NCI-H1436 treated with DMSO at 0.1 percent for 48 hours (cell line): ENCODE measurements at regions not wholly inside any gene's neighbourhood (a gene's known extent, or its start where the extent isn't known, plus 50 kb on each side); places are given as distances from the start of the nearest gene placed in this dataset.

Experiments
- DNase-seq: peaks from one replicate; lab custom pipeline; 2025; lab: John Stamatoyannopoulos, UW

- DNase-seq, result no peak
These were observed 229.4 kb downstream of the PTPRU start for GRCh38 chr1:29465755-29466154.

DNA sequence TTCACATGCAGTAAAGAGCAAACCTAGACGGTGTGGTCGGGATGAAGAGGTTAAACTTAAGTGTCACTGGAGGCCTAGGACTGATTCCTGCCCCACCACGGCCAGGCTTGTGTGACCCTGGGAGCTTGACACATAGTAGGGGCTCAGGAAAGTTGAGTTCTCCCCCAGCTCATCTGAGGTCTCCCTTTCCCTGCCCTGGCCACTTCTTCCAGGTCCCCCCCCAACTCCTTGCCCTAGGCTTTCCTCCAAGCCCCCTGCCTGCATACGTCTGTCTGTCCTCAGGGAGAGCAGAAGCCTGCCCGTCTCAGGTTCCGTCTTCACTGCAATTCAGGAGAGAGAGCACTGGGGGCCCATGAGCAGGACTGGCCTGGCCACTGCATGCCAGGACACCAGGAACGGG, 225.8 kb downstream of the PTPRU start:
- DNase-seq, result no peak

GRCh38 chr1:29461115-29461739, 224.9 kb downstream of the PTPRU start:
- DNase-seq, result no peak

GRCh38 chr1:29460694-29461093, 224.4 kb downstream of the PTPRU start:
- no peak for DNase-seq

DNA sequence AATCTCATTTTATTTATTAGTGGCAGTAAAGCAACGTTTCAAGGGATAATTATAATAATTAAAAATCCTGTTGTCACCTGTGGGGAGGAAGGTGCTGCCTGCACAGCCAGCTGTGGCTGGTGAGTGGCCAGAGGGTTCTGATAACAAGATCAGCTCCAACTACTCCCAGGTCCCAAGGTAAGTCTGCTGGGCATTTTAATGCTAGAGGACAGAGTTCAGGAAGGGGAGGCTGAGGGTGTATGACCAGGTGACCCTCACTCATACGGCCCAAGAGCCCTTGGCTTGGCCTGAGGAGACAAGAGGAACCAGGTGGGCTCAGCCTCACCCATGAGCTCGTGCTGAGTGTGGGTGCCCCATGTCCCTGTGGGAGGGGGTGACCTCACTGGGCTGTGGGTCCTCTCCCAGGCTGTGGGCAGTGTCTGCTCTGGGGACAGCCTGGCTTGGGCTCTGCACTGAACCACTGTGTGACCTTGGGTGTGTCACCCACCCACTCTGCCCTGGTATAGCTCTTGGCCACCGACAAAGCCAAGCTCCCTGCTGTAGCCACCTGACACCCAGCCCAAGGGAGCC, 223.8 kb downstream of the PTPRU start:
- DNase-seq, result no peak

DNA sequence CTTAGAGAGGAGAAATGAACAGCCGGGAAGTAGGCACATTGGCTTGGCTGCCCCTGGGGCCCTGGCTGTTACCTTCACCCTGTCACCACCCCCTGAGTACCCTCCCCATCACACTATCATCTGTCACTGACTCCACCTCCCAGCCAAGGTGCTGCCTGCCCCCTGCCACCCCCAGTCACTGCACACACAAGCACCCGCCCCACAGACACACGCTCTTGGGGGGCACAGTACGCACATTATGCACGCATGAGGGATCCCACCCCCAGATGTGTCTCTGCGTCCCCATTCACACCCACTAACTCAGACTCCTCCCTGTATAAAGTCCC, 223.3 kb downstream of the PTPRU start:
- DNase-seq, result no peak

DNA sequence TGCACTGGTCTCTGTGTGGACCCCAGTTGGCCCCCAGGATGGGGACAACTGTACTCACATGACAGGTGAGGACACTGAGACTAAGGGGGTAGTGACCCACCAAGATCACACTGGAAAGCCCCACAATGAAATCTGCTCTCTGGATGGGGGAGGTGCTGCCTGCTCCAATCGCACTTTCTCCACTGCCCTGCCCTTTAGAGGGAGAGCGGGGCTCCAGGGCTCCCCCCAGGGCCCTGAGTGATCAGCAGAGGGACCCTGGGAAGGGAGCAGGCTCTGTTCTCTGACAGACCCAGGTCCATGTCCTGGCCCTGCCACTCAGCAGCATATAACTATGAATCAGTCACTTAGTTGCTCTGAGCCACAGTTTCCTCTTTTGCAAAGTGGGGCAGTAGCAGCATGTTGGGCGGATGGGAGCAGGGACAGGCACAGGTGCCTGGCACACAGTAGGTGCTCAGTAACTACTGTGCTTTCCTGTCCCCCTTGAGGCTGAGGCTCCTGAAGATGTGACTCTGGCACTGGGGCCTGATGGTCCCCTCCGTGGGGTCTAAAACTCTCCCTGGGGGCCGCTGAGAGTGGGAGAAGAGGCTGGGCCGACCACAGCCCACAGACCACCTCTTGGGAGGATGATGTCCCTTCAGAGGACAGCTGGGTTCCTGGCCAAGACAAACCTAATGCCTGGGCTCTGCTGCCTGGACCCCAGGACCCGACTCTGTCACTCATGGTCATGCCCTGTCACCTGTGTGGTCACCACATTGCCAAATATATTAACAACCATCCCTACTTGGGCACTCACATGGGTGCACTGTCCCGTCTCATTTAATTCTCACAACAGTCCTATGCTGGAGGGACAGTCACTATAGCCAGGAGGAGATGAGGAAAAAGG, 222.7 kb downstream of the PTPRU start:
- DNase-seq, result no peak

- DNase-seq, result no peak
These were observed 221.4 kb downstream of the PTPRU start for GRCh38 chr1:29457496-29458368.

DNA sequence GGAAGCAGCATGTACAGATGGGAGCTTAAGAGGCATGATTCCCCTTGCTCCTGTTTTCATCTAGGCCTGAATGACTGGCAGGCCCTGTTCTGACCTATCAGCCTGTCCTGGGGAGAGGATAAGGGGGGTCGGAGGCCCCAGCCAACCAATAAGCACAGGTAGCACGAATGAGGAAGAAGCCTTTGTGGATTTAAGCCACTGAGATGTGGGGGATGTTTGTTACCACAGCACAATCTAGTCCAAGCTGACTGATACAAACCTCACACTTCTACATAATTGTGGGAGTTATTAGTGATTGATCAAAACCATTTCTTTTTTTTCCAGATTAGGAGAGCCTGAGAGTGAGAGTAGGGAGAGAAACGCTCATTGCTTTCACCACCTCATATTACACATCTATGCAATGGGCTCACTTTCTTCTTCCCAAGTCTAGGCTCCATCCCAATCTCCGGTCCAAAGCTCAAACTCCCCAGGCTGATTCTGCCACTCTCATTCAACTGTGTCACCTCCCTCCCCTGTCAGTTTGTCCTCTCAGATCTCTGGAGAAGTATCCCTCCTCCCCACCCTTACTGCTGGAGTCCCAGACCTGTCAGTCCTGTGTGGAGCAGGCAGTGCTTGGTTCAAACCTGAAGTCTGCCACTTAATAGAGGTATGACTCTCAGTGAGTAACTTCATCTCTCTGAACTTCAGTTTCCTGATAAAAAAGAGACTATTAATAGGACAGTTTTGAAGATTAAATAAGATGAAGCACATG, 220.5 kb downstream of the PTPRU start:
- no peak for DNase-seq

DNA sequence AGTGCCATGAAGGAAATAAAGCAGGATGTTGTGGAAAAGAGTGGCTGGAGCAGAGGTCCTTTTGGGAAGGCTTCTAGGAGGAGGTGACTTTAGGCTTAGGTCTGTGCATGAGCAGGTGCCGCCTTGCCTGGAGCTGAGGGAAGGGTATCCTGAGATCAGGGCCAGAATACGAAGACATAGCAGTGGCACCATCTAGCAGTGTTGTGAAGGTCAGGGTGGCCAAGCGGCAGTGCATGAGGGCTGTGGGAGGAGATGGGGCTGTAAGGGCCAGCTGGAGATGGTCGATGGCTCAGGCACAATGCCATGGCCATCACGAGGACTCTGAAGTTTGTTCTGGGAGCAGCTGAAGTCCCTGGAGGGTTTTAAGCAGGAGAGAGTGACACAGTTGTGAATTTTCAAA, 219.5 kb downstream of the PTPRU start:
- DNase-seq, result no peak

DNA sequence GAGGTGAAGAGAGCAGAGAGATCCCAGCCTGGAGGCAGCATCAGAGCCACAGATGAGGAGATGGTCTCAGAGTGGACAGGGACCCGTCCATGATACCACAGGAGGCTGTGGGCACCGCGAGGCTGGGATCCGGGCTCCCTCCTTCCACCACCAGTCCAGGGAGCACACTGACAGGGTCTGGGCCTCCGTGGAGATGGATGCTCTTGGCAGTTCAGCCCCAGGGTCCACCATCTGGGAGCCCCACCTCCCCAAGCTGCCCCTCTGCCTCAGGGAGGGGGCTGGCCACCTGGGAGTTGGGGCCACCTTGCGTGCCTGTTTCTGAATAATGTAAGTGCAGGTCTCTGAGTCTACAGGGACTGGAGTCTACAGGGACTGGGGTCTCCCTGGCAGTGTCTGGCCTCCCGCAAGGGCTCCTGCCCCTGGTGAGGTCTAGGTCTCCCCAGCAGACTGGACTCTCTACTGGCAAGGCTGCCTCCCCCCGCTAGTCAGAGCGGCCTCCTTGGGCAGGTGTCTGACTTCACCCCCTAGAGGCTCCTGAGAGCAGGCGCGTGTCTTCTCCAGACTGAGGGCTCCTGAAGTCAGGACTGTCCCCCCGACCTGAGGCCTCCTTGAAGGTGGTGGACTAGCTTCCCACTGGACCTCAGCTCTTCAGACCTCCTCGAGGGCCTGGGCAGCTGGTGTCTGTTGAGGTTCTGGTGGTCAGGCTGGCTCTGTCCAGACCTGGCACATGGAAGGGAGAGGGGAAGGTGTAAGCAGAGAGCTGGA, 218.5 kb downstream of the PTPRU start:
- no peak for DNase-seq

GRCh38 chr1:29453502-29454240, 217.3 kb downstream of the PTPRU start:
- DNase-seq, result peak; percentile 83

DNA sequence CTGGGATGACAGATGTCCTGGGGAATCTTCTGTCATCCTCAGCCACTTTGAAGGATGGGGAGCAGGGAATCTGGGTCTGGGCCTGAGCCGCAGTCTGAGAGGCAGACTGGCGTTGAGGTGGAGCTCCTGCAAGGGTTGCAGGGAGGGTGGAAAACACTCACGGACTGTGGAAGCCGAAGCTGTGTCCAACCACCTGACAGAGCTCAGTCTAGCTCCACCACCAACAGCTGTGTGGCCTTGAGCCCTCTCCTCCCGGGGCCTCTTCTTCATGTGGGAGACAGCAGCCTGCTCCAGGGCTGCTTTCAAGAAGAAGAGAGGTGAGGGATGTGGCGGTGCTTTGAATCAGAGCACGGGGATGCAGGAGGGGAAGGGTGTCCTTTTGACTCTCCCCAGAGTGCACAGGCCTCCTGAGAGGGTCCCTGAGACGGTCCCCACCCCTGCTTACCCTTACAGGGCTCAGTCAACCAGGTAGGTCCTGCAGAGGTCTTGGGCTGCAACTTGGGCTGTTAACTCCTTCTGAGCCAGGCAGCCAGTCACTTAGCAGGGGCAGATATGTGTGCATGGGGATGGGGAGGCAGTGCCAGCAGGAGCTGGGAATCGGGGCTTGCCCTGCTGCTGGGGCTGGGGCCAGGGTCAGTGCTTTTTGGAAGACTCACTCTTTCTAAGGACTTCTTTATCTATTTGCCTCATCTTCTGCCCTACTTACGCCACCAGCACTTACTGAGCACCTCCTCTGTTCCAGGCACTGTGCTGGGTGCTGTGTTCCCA, 216.3 kb downstream of the PTPRU start:
- DNase-seq, result no peak

DNA sequence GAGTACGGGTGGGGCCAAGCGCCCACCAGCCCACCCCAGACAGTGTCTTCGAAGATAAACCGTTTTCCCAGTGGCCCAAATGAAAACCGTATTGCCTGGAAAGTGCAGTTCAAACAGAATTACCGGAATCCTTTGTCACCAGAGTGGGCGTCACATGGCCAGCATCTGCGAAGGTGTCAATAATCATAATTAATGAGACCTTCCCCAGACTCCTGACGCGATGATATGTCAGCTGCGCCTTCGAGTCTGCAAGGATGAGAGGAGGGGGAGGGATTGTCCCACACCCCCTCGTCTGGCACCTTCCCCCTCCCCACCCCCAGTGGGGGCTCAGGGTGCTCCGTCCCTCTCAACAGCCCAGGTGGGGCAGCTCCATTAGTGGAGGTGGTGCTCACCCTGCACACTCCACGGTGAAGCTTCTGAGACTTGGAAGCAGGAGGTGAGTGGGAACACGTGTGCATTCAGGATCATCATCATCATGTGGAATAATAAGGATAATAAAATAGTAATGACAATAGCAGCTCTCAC, 215.1 kb downstream of the PTPRU start:
- DNase-seq, result no peak

- DNase-seq, result no peak
These were observed 214.3 kb downstream of the PTPRU start for GRCh38 chr1:29450591-29450990.

DNA sequence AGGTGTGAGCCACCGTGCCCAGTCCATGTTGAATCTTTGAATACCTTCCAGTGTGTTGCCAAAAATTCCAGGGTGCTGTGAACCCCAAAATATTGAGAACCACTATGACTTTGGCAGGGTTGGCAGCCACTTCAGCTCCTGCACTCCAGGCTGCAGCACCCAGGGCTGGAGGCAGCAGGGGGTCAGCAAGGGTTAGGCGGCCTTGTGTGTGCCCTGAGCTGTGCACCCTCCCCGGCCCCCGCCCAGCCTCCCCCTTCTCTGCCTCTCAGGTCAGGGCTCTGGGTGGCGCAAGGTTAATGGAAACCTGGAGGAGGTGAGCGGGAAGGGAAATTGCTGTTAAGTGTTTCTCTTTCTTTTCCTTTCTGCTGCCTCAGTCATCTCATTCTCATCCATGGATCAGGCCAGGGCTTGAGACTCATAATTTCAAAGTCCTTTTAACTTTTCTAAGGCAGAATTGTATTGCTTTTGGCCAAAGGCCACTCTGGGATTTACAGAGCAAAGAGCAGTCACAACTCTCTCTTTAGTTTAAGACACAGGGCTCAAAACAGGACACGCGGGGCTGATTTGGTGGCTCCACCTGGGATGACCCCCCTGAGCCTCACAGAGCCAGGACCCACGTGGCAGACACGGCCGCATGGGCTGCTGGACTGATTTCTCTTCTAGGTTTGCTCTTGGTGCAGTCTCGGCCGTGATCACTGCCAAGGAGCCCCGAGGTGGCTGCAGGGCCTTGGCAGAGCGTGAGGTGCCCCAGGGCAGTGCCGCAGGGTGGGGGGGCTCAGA, 212.3 kb downstream of the PTPRU start:
- no peak for DNase-seq

GRCh38 chr1:29447368-29447767, 211.0 kb downstream of the PTPRU start:
- DNase-seq, result no peak
